Bronchial epithelial cell (primary cell): ENCODE measurements at regions not wholly inside any gene's neighbourhood (a gene's known extent, or its start where the extent isn't known, plus 50 kb on each side); places are given as distances from the start of the nearest gene placed in this dataset.

Experiments
- DNase-seq: peaks from one replicate; pipeline ENCODE4 v3.0.0-alpha.2; 2010; ENCODE audit warnings: low read depth
- FAIRE-seq: peaks from 2 replicates; lab custom pipeline; 2011; peaks lifted over from hg19 to GRCh38; lab: Jason Lieb, UNC
- H3K27me3 ChIP-seq: 2 replicates; pipeline ENCODE4 v1.5.1; 2011; ENCODE audit warnings: low read length; ENCODE audit not compliant: control insufficient read depth, insufficient read depth
- H3K36me3 ChIP-seq: 2 replicates; pipeline ENCODE4 v1.5.1; 2011; ENCODE audit warnings: low read length; ENCODE audit not compliant: control insufficient read depth, insufficient read depth
- H3K4me3 ChIP-seq: 2 replicates; pipeline ENCODE4 v1.5.1; 2011; ENCODE audit warnings: mild to moderate bottlenecking, low read depth, low read length, control low read depth
- CTCF ChIP-seq: IDR thresholded peaks from 2 replicates; pipeline ENCODE4 v1.5.1; 2011; ENCODE audit warnings: mild to moderate bottlenecking, moderate library complexity, low read length, control low read depth, inconsistent platforms; ENCODE audit not compliant: insufficient read depth, severe bottlenecking

DNA sequence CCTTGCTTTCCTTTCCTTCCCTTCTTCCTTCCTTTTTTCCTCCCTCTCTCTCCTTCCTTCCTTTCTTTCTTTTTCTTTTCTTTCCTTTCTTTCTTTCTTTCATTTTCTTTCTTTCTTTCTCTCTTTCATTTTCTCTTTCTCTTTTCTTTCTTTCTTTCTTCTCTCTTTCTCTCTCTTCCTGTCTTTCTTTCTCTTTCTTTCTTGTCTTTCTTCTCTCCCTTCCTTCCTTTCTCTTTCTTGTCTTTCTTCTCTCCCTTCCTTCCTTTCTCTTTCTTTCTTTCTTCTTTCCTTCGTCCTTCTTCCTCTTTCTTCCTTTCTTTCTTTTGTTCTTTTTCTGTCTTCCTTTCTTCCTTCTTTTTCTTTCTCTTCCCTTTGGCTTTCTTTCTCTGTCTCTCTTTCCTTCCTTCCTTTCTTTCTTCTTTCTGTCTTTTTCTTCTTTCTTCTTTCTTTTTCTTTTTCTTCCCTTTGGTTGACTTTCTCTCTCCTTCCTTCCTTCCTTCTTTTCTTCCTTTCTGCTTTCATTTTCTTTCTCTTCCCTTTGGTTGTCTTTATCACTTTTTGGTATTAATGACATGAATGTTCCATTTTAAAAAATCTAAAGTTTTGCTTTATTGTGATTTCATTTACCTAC lies 496.4 kb upstream of the CBLB start:
- Histone ChIP-seq H3K36me3 (no peaks in the 10 kb centered on the region), H3K27me3 (no peaks in the 10 kb centered on the region), H3K4me3 (no peak overlapping the region)
- TF ChIP-seq CTCF, result no peak
- DNase-seq (no peak), FAIRE-seq (no peak)

DNA sequence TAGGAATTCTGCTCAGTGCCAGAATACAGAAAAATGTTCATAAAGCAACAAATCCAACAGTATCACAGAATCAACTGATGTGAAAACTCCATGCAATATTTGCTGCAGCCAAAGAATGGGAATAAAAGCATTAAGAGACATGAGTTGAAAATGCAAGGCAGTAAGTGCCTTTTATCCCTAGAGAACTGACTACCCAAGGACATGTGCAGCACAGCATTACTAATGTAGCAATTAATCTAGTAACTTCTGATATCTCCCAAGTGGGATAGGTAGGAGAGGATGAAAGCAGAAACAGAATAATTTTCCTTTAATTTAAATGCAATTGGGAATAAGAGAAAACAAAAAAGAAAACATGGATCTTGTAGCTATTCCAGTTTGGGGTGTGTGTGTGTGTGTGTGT lies 497.5 kb upstream of the CBLB start:
- H3K27me3 ChIP-seq, result no peaks in the 10 kb centered on the region
- TF ChIP-seq CTCF, result no peak
- H3K4me3 ChIP-seq, result no peak overlapping the region
- H3K36me3 ChIP-seq, result no peaks in the 10 kb centered on the region
- DNase-seq (no peak), FAIRE-seq (no peak)

- TF ChIP-seq CTCF, result no peak
- H3K27me3 ChIP-seq, result no peaks in the 10 kb centered on the region
- no peaks in the 10 kb centered on the region for H3K36me3 ChIP-seq
- DNase-seq (no peak), FAIRE-seq (no peak)
- H3K4me3 ChIP-seq, result no peak overlapping the region
Measured at GRCh38 chr3:106367496-106367895, 498.7 kb upstream of the CBLB start.

- no peaks in the 10 kb centered on the region for H3K27me3 ChIP-seq
- H3K36me3 ChIP-seq, result no peaks in the 10 kb centered on the region
- DNase-seq (no peak), FAIRE-seq (peak; percentile 32)
- H3K4me3 ChIP-seq, result no peak overlapping the region
- TF ChIP-seq CTCF, result no peak
Measured at GRCh38 chr3:106371221-106371970, 502.6 kb upstream of the CBLB start.

GRCh38 chr3:106371971-106372805 lies 503.4 kb upstream of the CBLB start:
- Histone ChIP-seq H3K4me3 (no peak overlapping the region), H3K27me3 (no peaks in the 10 kb centered on the region), H3K36me3 (no peaks in the 10 kb centered on the region)
- no peak for DNase-seq
- TF ChIP-seq CTCF, result no peak
- no peak for FAIRE-seq
